Suprapubic skin (tissue), 4 donors: ENCODE measurements at regions not wholly inside any gene's neighbourhood (a gene's known extent, or its start where the extent isn't known, plus 50 kb on each side); places are given as distances from the start of the nearest gene placed in this dataset.

ENCODE experiments used
- CTCF ChIP-seq, 2 donors: fragments of 200-600 bp in 1 of 2; fragments of 450-650 bp in 1 of 2; sonication (generic) in 1 of 2; IDR thresholded peaks; one replicate each; pipeline ENCODE4 v1.5.1; 2016 to 2019; ENCODE audit warnings: antibody characterized with exemption in 2 of 2, mild to moderate bottlenecking in 1 of 2, moderate library complexity in 1 of 2
- EP300 ChIP-seq: sonication (generic); formaldehyde crosslinking; IDR thresholded peaks from one replicate; pipeline ENCODE4 v1.6.1; 2017; ENCODE audit warnings: antibody characterized with exemption
- POLR2A ChIP-seq, 2 donors: fragments of 450-650 bp; IDR thresholded peaks; one replicate each; pipeline ENCODE4 v1.6.1; 2017; ENCODE audit warnings: antibody characterized with exemption in 2 of 2, mild to moderate bottlenecking in 2 of 2, moderate library complexity in 2 of 2
- POLR2AphosphoS5 ChIP-seq, 3 donors: sonication (generic); formaldehyde crosslinking; IDR thresholded peaks; one replicate each; pipeline ENCODE4 v1.6.1; 2017; ENCODE audit warnings: antibody characterized with exemption in 3 of 3

GRCh38 chrX:100477467-100477866 lies 67.4 kb upstream of the PCDH19 start:
- no peak for TF ChIP-seq CTCF (IDR thresholded peaks at IDR 0.05)
- no peak for TF ChIP-seq POLR2AphosphoS5 (IDR thresholded peaks at IDR 0.05)
- TF ChIP-seq EP300, result no peak
- TF ChIP-seq POLR2A (IDR thresholded peaks at IDR 0.05), result no peak
